Middle frontal gyrus (tissue), 1 donor: ENCODE measurements at regions not wholly inside any gene's neighbourhood (a gene's known extent, or its start where the extent isn't known, plus 50 kb on each side); places are given as distances from the start of the nearest gene placed in this dataset.

Experiments used
- DNase-seq: peaks from one replicate; pipeline ENCODE4 v3.0.0-alpha.2; 2015; ENCODE audit warnings: low spot score; ENCODE audit errors: extremely low spot score

GRCh38 chr20:54708229-54708628 lies 232.8 kb downstream of the DOK5 start:
- DNase-seq = no peak

GRCh38 chr20:54707801-54708200 lies 232.4 kb downstream of the DOK5 start:
- no peak for DNase-seq

DNA sequence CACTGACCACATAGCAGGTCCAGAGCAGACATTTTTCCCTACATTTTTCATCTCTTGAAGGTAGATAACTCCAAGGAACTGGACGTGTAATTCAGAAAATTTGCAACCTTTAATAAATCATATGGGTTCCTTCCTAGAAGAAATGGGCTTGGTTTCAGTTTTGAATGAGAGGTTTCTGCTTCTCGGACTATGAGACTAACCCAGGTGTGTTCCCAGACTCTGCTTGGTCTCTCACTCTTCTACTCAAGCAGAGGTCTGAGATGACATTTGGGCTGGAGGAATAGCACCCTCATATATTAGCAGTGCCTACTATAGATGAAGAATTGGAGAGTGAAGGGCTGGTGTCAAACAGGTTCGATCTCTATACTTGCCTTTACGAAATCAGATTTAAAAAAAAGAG lies 231.2 kb downstream of the DOK5 start:
- DNase-seq = no peak

GRCh38 chr20:54704032-54704635 lies 228.7 kb downstream of the DOK5 start:
- DNase-seq = no peak
